ENCODE measurements at regions not wholly inside any gene's neighbourhood (a gene's known extent, or its start where the extent isn't known, plus 50 kb on each side); places are given as distances from the start of the nearest gene placed in this dataset.
"Not testable (repeated sequence)": the region's sequence is repeated elsewhere in the genome, so short reads cannot be mapped to it uniquely, and the experiment has no call there.

DNA sequence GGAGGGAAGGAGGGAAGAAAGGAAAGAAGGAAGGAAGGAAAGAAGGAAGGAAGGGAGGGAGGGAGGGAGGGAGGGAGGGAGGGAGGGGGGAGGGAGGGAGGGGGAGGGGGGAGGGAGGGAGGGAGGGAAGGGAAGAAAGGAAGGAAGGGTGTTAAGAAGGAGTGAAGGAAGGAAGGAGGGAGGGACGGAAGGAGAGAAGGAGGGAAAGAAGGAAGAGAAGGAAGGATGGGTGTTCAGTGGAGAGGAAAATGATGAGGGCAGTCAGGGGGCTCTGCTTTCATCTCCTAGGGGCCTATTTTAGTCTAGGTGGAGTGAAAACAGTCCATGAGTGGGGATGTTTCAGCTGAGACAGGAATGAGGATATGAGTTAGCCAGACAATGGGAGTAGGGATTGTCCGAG lies 357.0 kb upstream of the C16orf82 start:
- no peak for DNase-seq (ENCODE audit: low spot score)
- no peak for TF ChIP-seq CTCF (IDR thresholded peaks at IDR 0.05; ENCODE audit: borderline replicate concordance, control extremely low read depth, extremely low read depth, insufficient read depth, missing control alignments)
- in situ Hi-C loops (cut with MboI; ENCODE audit: low sequenced_read_pairs, unreplicated experiment) = no loop called here

DNA sequence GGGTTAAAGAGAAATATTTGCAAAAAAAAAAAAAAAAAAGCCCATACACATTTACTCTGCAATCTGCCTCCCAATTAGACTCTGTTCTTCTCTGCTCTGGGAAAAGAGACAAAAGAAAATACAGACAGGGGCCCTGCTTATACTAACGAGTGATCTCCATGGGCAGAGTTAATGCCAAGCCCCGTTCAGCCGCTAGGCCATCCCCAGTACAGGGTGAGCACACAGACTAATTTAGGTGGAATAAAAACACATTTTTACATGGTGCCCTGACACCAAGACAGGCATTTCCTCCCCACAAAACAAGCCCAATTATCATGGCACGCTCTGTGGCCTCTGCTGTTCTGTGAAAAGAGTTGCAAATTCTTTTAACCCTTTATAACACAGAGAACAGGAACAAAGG lies 356.3 kb upstream of the C16orf82 start:
- no peak for DNase-seq (ENCODE audit: low spot score)
- in situ Hi-C loops (cut with MboI; ENCODE audit: low sequenced_read_pairs, unreplicated experiment) = no loop called here
- TF ChIP-seq CTCF (IDR thresholded peaks at IDR 0.05; ENCODE audit: borderline replicate concordance, control extremely low read depth, extremely low read depth, insufficient read depth, missing control alignments) = no peak

DNA sequence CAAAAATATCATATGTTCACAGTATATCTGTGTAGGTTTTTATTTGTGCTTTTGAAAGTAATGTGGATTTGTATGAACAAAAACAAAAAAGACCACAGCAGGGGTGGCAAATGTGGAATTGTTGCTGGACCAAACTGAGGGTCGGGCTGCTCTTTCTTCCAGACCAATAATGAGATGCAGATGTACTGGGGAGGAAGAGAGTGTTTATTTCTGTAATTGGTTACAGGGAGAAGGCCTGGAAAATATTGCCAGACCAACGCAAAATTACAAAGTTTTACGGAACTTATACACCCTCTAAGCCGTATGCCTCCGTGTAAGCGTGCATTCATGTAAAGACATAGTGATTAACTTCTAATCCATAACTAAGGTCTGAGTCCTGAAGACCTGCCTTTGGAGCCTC lies 353.9 kb upstream of the C16orf82 start:
- in situ Hi-C loops (cut with MboI; ENCODE audit: low sequenced_read_pairs, unreplicated experiment) = no loop called here
- DNase-seq (ENCODE audit: low spot score) = no peak
- no peak for TF ChIP-seq CTCF (IDR thresholded peaks at IDR 0.05; ENCODE audit: borderline replicate concordance, control extremely low read depth, extremely low read depth, insufficient read depth, missing control alignments)

DNA sequence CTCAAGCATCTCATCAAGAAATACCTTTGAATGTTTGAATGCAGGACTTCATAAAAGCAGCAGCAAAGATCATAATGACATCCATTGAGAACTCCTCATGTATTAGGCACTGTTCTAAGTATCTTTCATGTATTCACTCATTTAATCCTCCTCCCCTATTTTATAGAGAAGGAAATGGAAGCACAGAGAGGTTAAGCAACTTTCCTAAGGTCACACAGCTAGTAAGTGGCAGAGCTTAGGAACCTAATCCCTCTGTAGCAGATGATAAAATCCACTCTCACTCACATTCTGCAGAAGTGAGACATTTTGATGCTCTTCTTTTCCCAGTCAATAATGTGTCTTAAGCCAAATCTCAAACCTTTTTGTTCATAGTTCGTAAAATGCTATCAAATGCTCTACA lies 350.8 kb upstream of the C16orf82 start:
- no peak for DNase-seq (ENCODE audit: low spot score)
- no peak for TF ChIP-seq CTCF (IDR thresholded peaks at IDR 0.05; ENCODE audit: borderline replicate concordance, control extremely low read depth, extremely low read depth, insufficient read depth, missing control alignments)
- in situ Hi-C loops (cut with MboI; ENCODE audit: low sequenced_read_pairs, unreplicated experiment) = no loop called here

DNA sequence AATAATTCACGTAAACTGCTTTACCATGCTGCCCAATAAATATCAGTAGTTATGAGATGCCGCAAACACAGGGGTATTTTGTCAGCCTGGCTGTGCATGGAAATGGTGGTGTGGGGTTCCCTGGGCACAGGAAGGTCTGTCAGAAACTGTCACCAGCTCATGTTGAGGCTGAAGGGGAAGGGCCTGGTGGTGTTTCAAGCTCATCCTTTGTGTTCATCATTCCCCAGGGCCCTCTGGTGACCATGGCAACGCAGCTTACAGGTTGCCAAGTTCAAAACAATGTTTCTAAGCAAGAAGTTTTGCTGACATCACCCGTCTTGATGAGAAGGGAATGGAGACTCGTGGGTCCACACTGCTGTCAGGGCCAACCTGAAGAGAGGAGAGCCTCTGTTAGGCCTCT lies 348.9 kb upstream of the C16orf82 start:
- no peak for DNase-seq (ENCODE audit: low spot score)
- in situ Hi-C loops (cut with MboI; ENCODE audit: low sequenced_read_pairs, unreplicated experiment) = no loop called here

DNA sequence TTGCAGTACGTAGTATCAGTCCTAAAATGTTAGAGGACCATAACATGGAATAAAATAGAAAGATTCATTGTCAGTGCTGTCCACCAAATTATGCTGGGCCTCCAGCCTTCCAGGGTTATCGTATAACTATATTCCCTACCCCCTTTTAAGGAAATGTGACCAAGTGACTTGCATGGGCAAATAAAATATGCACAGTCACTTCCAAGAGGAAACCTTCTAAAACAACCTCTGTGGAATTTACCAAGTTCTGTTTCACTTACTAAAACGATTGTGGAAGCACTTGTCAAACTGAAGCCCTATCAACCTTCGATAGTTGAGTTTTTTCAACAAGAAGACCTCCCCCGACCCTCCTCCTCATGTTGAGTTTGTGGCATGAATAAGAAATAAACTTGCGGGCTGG lies 345.4 kb upstream of the C16orf82 start:
- in situ Hi-C loops (cut with MboI; ENCODE audit: low sequenced_read_pairs, unreplicated experiment) = no loop called here
- DNase-seq (ENCODE audit: low spot score) = no peak
- no peak for TF ChIP-seq CTCF (IDR thresholded peaks at IDR 0.05; ENCODE audit: borderline replicate concordance, control extremely low read depth, extremely low read depth, insufficient read depth, missing control alignments)

More for the DNA sequence above, 348.9 kb upstream of the C16orf82 start:
- no peak for TF ChIP-seq CTCF (IDR thresholded peaks at IDR 0.05; ENCODE audit: borderline replicate concordance, control extremely low read depth, extremely low read depth, insufficient read depth, missing control alignments)

DNA sequence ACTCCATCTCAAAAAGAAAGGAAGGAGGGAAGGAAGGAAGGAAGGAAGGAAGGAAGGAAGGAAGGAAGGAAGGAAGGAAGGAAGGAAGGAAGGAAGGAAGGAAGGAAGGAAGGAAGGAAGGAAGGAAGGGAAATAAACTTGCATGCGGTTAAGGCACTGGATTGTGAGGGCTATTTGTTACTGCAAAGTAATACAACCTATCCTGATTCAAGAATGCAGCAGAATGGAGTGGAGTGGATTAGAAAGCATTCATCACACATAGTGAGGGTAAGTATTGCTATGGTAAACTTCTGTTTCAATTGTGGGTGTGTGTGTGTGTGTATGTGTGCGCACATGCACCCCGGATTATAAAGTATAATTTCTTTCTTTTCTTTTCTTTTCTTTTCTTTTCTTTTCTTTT lies 344.8 kb upstream of the C16orf82 start:
- DNase-seq (ENCODE audit: low spot score); in situ Hi-C loops (cut with MboI; ENCODE audit: low sequenced_read_pairs, unreplicated experiment): not testable (repeated sequence)

All from GM13976 (cell line).